ENCODE measurements at regions not wholly inside any gene's neighbourhood (a gene's known extent, or its start where the extent isn't known, plus 50 kb on each side); places are given as distances from the start of the nearest gene placed in this dataset.

DNA sequence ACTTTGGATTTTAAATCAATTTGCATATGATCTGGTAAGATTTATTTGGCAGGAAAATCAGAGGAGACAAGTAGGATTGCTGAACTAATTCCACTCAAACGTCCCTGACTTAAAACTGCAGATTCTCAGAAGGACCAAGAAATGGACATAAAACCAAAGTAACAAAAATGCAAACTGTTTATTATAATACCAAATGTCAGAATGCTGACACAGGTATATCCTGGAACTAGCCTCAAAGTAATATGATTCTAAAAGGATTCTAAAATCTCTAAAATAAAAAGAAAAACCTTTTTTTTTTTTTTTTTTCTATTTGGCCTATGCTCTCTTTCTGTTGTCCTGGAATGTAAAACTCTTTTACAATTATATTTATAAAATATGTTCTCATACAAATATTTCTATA is 74.4 kb upstream of the BTBD3 start:
- POLR2A ChIA-PET, result no interaction called here
- Mint-ChIP-seq H3K27ac (no peak overlapping the region), H3K9me3 (peaks cover 14% of the 10 kb centered on the region), H3K4me1 (no peaks in the 10 kb centered on the region), H3K4me3 (no peak overlapping the region), H3K36me3 (no peaks in the 10 kb centered on the region), H3K27me3 (ENCODE audit: low read depth) (no peaks in the 10 kb centered on the region; the same call in 1 of the 2 replicates)
- ATAC-seq (no peak), DNase-seq (ENCODE audit: low spot score) (no peak)
- TF ChIP-seq ZNF317 (CRISPR knock-in tag; IDR thresholded peaks at IDR 0.05; ENCODE audit: borderline replicate concordance, low read depth), result no peak
- no peak for TF ChIP-seq GRHL2 (CRISPR knock-in tag; IDR thresholded peaks at IDR 0.05; ENCODE audit: insufficient replicate concordance, severe bottlenecking)
- no peak for TF ChIP-seq SMAD4 (CRISPR knock-in tag; IDR thresholded peaks at IDR 0.05)
- TF ChIP-seq RORB (CRISPR knock-in tag; IDR thresholded peaks at IDR 0.05), result no peak
- CTCF ChIA-PET, result no interaction called here

DNA sequence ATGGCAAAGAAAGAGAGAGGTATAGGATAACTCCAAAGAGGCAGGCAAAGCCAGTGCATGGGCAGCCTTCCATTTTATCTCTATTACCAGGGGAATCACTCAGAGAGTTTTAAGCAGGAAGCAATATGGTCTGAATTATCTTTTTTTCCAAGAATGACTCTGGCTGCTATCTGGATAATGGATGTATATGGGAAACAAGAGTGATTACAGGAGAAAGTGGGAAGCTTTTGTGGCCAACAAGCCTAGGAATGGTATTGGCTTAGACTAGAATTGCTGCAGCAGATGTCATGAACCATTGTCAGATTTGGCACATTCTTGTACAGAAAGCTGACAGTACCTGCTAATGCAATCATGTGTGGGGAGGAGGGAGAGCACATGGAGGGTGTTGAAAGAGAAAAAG is 73.0 kb upstream of the BTBD3 start:
- H3K4me1 Mint-ChIP-seq, result peaks cover 6% of the 10 kb centered on the region
- no peak overlapping the region for H3K27ac Mint-ChIP-seq
- CTCF ChIA-PET, result interaction anchor here (0.6 kb wide), 1 partner anchor 167 kb away, joined by 3 read pairs; no protein-coding TSS in a partner anchor
- H3K36me3 Mint-ChIP-seq, result no peaks in the 10 kb centered on the region
- POLR2A ChIA-PET, result no interaction called here
- H3K4me3 Mint-ChIP-seq, result no peak overlapping the region
- no peaks in the 10 kb centered on the region; the same call in 1 of the 2 replicates for H3K27me3 Mint-ChIP-seq (ENCODE audit: low read depth)
- ATAC-seq, result no peak
- H3K9me3 Mint-ChIP-seq, result peaks cover 14% of the 10 kb centered on the region
- DNase-seq (ENCODE audit: low spot score), result no peak
- TF ChIP-seq, protein P1, sequence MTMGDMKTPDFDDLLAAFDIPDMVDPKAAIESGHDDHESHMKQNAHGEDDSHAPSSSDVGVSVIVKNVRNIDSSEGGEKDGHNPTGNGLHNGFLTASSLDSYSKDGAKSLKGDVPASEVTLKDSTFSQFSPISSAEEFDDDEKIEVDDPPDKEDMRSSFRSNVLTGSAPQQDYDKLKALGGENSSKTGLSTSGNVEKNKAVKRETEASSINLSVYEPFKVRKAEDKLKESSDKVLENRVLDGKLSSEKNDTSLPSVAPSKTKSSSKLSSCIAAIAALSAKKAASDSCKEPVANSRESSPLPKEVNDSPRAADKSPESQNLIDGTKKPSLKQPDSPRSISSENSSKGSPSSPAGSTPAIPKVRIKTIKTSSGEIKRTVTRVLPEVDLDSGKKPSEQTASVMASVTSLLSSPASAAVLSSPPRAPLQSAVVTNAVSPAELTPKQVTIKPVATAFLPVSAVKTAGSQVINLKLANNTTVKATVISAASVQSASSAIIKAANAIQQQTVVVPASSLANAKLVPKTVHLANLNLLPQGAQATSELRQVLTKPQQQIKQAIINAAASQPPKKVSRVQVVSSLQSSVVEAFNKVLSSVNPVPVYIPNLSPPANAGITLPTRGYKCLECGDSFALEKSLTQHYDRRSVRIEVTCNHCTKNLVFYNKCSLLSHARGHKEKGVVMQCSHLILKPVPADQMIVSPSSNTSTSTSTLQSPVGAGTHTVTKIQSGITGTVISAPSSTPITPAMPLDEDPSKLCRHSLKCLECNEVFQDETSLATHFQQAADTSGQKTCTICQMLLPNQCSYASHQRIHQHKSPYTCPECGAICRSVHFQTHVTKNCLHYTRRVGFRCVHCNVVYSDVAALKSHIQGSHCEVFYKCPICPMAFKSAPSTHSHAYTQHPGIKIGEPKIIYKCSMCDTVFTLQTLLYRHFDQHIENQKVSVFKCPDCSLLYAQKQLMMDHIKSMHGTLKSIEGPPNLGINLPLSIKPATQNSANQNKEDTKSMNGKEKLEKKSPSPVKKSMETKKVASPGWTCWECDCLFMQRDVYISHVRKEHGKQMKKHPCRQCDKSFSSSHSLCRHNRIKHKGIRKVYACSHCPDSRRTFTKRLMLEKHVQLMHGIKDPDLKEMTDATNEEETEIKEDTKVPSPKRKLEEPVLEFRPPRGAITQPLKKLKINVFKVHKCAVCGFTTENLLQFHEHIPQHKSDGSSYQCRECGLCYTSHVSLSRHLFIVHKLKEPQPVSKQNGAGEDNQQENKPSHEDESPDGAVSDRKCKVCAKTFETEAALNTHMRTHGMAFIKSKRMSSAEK (CRISPR knock-in tag; IDR thresholded peaks at IDR 0.05; ENCODE audit: borderline replicate concordance), result no peak
- TF ChIP-seq, protein P2, sequence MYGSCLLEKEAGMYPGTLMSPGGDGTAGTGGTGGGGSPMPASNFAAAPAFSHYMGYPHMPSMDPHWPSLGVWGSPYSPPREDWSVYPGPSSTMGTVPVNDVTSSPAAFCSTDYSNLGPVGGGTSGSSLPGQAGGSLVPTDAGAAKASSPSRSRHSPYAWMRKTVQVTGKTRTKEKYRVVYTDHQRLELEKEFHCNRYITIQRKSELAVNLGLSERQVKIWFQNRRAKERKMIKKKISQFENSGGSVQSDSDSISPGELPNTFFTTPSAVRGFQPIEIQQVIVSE (CRISPR knock-in tag; IDR thresholded peaks at IDR 0.05; ENCODE audit: borderline replicate concordance), result no peak
- TF ChIP-seq, protein P3, sequence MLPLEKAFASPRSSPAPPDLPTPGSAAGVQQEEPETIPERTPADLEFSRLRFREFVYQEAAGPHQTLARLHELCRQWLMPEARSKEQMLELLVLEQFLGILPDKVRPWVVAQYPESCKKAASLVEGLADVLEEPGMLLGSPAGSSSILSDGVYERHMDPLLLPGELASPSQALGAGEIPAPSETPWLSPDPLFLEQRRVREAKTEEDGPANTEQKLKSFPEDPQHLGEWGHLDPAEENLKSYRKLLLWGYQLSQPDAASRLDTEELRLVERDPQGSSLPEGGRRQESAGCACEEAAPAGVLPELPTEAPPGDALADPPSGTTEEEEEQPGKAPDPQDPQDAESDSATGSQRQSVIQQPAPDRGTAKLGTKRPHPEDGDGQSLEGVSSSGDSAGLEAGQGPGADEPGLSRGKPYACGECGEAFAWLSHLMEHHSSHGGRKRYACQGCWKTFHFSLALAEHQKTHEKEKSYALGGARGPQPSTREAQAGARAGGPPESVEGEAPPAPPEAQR (CRISPR knock-in tag; IDR thresholded peaks at IDR 0.05), result no peak
- no peak for TF ChIP-seq EMX1 (CRISPR knock-in tag; IDR thresholded peaks at IDR 0.05)
- TF ChIP-seq, protein P4, sequence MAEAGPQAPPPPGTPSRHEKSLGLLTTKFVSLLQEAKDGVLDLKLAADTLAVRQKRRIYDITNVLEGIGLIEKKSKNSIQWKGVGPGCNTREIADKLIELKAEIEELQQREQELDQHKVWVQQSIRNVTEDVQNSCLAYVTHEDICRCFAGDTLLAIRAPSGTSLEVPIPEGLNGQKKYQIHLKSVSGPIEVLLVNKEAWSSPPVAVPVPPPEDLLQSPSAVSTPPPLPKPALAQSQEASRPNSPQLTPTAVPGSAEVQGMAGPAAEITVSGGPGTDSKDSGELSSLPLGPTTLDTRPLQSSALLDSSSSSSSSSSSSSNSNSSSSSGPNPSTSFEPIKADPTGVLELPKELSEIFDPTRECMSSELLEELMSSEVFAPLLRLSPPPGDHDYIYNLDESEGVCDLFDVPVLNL (CRISPR knock-in tag; IDR thresholded peaks at IDR 0.05; ENCODE audit: borderline replicate concordance, low read depth), result no peak
- TF ChIP-seq RELA (CRISPR knock-in tag; IDR thresholded peaks at IDR 0.05; ENCODE audit: borderline replicate concordance), result no peak
- TF ChIP-seq, protein P5, sequence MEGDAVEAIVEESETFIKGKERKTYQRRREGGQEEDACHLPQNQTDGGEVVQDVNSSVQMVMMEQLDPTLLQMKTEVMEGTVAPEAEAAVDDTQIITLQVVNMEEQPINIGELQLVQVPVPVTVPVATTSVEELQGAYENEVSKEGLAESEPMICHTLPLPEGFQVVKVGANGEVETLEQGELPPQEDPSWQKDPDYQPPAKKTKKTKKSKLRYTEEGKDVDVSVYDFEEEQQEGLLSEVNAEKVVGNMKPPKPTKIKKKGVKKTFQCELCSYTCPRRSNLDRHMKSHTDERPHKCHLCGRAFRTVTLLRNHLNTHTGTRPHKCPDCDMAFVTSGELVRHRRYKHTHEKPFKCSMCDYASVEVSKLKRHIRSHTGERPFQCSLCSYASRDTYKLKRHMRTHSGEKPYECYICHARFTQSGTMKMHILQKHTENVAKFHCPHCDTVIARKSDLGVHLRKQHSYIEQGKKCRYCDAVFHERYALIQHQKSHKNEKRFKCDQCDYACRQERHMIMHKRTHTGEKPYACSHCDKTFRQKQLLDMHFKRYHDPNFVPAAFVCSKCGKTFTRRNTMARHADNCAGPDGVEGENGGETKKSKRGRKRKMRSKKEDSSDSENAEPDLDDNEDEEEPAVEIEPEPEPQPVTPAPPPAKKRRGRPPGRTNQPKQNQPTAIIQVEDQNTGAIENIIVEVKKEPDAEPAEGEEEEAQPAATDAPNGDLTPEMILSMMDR (IDR thresholded peaks at IDR 0.05), result no peak
- TF ChIP-seq IRF2 (CRISPR knock-in tag; IDR thresholded peaks at IDR 0.05; ENCODE audit: borderline replicate concordance, low read depth), result no peak
- TF ChIP-seq ZBTB21 (CRISPR knock-in tag; IDR thresholded peaks at IDR 0.05; ENCODE audit: borderline replicate concordance), result no peak
- TF ChIP-seq, protein P6, sequence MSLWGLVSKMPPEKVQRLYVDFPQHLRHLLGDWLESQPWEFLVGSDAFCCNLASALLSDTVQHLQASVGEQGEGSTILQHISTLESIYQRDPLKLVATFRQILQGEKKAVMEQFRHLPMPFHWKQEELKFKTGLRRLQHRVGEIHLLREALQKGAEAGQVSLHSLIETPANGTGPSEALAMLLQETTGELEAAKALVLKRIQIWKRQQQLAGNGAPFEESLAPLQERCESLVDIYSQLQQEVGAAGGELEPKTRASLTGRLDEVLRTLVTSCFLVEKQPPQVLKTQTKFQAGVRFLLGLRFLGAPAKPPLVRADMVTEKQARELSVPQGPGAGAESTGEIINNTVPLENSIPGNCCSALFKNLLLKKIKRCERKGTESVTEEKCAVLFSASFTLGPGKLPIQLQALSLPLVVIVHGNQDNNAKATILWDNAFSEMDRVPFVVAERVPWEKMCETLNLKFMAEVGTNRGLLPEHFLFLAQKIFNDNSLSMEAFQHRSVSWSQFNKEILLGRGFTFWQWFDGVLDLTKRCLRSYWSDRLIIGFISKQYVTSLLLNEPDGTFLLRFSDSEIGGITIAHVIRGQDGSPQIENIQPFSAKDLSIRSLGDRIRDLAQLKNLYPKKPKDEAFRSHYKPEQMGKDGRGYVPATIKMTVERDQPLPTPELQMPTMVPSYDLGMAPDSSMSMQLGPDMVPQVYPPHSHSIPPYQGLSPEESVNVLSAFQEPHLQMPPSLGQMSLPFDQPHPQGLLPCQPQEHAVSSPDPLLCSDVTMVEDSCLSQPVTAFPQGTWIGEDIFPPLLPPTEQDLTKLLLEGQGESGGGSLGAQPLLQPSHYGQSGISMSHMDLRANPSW (CRISPR knock-in tag; conservative IDR thresholded peaks at IDR 0.05; ENCODE audit: low read depth), result no peak
- TF ChIP-seq TEAD1 (CRISPR knock-in tag; IDR thresholded peaks at IDR 0.05), result no peak
- TF ChIP-seq, protein P7, sequence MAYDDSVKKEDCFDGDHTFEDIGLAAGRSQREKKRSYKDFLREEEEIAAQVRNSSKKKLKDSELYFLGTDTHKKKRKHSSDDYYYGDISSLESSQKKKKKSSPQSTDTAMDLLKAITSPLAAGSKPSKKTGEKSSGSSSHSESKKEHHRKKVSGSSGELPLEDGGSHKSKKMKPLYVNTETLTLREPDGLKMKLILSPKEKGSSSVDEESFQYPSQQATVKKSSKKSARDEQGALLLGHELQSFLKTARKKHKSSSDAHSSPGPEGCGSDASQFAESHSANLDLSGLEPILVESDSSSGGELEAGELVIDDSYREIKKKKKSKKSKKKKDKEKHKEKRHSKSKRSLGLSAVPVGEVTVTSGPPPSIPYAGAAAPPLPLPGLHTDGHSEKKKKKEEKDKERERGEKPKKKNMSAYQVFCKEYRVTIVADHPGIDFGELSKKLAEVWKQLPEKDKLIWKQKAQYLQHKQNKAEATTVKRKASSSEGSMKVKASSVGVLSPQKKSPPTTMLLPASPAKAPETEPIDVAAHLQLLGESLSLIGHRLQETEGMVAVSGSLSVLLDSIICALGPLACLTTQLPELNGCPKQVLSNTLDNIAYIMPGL (CRISPR knock-in tag; IDR thresholded peaks at IDR 0.05), result no peak
- TF ChIP-seq, protein P8, sequence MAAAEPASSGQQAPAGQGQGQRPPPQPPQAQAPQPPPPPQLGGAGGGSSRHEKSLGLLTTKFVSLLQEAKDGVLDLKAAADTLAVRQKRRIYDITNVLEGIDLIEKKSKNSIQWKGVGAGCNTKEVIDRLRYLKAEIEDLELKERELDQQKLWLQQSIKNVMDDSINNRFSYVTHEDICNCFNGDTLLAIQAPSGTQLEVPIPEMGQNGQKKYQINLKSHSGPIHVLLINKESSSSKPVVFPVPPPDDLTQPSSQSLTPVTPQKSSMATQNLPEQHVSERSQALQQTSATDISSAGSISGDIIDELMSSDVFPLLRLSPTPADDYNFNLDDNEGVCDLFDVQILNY (CRISPR knock-in tag; IDR thresholded peaks at IDR 0.05), result no peak
- no peak for TF ChIP-seq CREM (CRISPR knock-in tag; IDR thresholded peaks at IDR 0.05)
- no peak for TF ChIP-seq TCF7 (CRISPR knock-in tag; IDR thresholded peaks at IDR 0.05; ENCODE audit: low read depth)
